ENCODE measurements at regions not wholly inside any gene's neighbourhood (a gene's known extent, or its start where the extent isn't known, plus 50 kb on each side); places are given as distances from the start of the nearest gene placed in this dataset.

DNA sequence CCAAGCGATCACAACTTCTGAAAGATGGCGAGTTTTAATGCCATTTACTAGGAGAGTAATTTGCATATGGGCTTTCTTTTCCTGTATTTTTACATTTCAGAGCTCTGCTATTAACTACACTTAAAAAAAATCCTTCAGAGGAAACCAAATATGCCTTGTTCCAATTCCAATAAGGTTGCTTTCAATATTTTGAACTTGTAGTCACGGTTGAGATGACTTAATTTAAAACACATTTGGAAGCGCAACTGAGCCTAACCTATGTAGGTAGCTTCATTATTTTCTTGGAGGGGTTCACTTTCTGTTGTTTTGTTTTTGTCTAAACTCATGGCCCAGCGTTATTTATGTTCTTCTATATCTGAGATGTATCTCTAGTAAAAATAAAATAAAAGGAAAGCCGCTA is 93.4 kb downstream of the BLID start:
- Histone ChIP-seq H3K4me3 (no peak overlapping the region), H3K4me1 (ENCODE audit: low read depth) (no peaks in the 10 kb centered on the region), H3K9me3 (no peaks in the 10 kb centered on the region), H3K36me3 (ENCODE audit: low read depth) (no peaks in the 10 kb centered on the region)
- no peak for ATAC-seq
- intact Hi-C loops (cut with DNase I, micrococcal nuclease): no loop called here
- no peak for DNase-seq
- TF ChIP-seq, protein P1, sequence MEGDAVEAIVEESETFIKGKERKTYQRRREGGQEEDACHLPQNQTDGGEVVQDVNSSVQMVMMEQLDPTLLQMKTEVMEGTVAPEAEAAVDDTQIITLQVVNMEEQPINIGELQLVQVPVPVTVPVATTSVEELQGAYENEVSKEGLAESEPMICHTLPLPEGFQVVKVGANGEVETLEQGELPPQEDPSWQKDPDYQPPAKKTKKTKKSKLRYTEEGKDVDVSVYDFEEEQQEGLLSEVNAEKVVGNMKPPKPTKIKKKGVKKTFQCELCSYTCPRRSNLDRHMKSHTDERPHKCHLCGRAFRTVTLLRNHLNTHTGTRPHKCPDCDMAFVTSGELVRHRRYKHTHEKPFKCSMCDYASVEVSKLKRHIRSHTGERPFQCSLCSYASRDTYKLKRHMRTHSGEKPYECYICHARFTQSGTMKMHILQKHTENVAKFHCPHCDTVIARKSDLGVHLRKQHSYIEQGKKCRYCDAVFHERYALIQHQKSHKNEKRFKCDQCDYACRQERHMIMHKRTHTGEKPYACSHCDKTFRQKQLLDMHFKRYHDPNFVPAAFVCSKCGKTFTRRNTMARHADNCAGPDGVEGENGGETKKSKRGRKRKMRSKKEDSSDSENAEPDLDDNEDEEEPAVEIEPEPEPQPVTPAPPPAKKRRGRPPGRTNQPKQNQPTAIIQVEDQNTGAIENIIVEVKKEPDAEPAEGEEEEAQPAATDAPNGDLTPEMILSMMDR (IDR thresholded peaks at IDR 0.05): no peak

DNA sequence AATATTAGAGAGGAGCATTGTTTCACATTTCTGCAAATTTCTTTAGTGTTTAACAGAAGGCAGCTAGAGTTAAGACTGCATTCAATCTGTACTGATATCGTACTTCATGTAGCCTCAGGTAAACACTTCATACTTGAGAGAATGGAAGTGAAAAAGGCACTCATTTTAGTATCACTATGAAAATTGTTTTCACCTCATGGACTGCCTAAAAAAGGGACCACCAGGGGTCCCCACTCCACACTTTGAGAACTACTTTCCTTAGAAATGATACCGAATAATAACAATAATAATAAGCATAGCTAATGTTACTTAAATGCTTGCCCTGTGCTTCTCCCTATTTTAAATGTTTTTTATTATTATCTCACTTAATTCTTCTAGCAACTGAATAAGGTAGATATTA is 95.1 kb downstream of the BLID start:
- Histone ChIP-seq H3K36me3 (ENCODE audit: low read depth) (no peaks in the 10 kb centered on the region), H3K9me3 (no peaks in the 10 kb centered on the region), H3K4me1 (ENCODE audit: low read depth) (no peaks in the 10 kb centered on the region), H3K4me3 (no peak overlapping the region)
- intact Hi-C loops (cut with DNase I, micrococcal nuclease): no loop called here
- TF ChIP-seq, protein P1 (IDR thresholded peaks at IDR 0.05): no peak
- ATAC-seq (no peak), DNase-seq (peak in 1 of 3 donors; percentile 9)

DNA sequence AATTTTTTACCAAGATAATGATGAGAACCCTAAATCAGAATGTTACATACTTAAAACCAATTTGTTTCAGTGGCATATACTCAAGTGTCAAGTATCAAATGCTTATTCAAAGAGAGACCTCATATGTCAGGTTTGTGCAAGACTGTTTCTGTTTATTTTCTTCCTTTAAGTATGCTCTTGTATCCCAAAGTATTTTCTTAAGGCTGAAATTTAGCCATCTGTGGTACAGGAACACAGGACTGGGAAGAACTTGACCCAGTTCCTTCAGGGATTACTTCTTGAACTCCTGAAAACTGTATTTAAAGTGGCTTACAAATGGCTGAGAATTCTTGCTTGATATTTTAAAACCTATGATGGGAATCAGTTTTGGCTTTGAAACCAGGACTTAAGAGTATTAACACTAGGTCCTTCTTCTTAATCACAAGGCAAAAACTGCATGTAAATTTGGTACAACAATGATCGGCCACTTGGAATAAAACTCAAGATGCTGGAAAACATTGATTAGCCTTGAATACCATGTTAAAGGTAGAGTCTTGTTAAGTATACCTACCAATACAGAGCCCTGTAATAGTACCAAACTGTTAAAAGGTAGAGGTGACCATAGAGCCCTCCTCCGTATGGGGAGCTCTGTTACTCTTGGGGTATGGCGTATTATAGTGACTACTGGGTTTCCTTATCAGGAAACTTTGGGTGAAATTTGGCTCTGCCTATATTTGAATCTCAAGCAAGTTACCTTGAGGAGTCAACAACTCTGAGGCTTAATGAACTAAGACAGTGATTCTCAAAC is 95.9 kb downstream of the BLID start:
- DNase-seq (no peak), ATAC-seq (no peak)
- TF ChIP-seq, protein P1 (IDR thresholded peaks at IDR 0.05): no peak
- intact Hi-C loops (cut with DNase I, micrococcal nuclease): no loop called here
- Histone ChIP-seq H3K4me3 (no peak overlapping the region), H3K9me3 (no peaks in the 10 kb centered on the region), H3K4me1 (ENCODE audit: low read depth) (no peaks in the 10 kb centered on the region), H3K36me3 (ENCODE audit: low read depth) (no peaks in the 10 kb centered on the region)

DNA sequence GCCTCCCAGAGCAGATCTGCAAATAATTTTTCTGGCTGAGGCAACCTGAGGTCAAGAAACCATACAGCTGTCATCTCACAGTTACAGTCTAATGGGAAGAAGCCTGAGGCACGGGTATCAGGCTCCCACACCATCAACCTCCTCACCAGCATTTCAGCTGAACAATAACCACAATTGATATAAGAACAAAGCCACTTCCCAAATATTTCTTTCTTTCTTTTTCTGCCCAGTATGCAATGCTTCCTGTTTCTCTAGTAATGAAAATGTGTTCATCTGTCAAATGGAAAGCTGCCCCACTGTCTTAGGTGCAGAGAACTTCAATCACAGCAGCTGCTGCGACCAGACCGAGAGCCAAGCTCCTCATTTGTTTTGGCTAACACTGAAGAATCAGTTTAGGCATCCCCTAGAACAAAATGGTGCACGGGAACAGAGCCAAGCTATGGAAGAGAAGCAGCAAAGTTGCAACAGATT is 108.4 kb downstream of the BLID start:
- intact Hi-C loops (cut with DNase I, micrococcal nuclease): no loop called here
- Histone ChIP-seq H3K36me3 (ENCODE audit: low read depth) (no peaks in the 10 kb centered on the region), H3K4me1 (ENCODE audit: low read depth) (no peaks in the 10 kb centered on the region), H3K4me3 (no peak overlapping the region), H3K9me3 (no peaks in the 10 kb centered on the region)
- DNase-seq (peak in 1 of 3 donors; percentile 6), ATAC-seq (no peak)
- TF ChIP-seq, protein P1 (IDR thresholded peaks at IDR 0.05): no peak

DNA sequence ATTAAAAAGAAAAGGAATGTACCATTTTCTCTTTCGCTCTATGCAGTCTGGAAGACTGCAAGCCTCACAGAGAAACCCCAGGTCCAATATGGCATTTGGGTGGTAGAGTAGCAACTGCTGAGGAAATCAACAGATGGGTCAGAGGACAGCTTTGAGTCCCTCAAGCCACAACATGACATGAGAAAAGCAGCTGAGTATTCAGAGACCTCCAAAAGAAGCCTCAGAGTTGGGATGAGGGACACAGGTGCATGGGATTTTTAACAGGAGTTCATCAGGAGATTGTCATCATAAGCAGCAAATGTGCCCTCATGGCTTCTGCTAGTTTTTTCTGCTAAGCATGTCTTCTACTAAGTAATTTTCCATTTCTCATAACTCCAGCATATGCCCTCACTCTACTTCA is 111.6 kb downstream of the BLID start:
- H3K4me1 ChIP-seq (ENCODE audit: low read depth): no peaks in the 10 kb centered on the region
- H3K4me3 ChIP-seq: no peak overlapping the region
- intact Hi-C loops (cut with DNase I, micrococcal nuclease): no loop called here
- ATAC-seq (no peak), DNase-seq (no peak)
- H3K9me3 ChIP-seq: no peaks in the 10 kb centered on the region
- TF ChIP-seq, protein P1 (IDR thresholded peaks at IDR 0.05): no peak
- H3K36me3 ChIP-seq (ENCODE audit: low read depth): no peaks in the 10 kb centered on the region

All from mucosa of descending colon (tissue), 3 donors.